GM19397 (cell line): ENCODE measurements at regions not wholly inside any gene's neighbourhood (a gene's known extent, or its start where the extent isn't known, plus 50 kb on each side); places are given as distances from the start of the nearest gene placed in this dataset.

Experiments used
- ATAC-seq: cut with Tn5 transposase; IDR thresholded peaks from one replicate; pipeline ENCODE4 v1.9.1; 2021; ENCODE audit warnings: mild to moderate bottlenecking, moderate library complexity; ENCODE audit not compliant: unreplicated experiment

GRCh38 chr13:89916551-89916950 is 1430.9 kb upstream of the MIR17HG start:
- ATAC-seq = no peak

GRCh38 chr13:89920461-89920860 is 1427.0 kb upstream of the MIR17HG start:
- ATAC-seq = no peak

- no peak for ATAC-seq
Measured at GRCh38 chr13:89923052-89923451, 1424.4 kb upstream of the MIR17HG start.

GRCh38 chr13:89923736-89924135 is 1423.8 kb upstream of the MIR17HG start:
- ATAC-seq = no peak

GRCh38 chr13:89925107-89925506 is 1422.4 kb upstream of the MIR17HG start:
- no peak for ATAC-seq

- no peak for ATAC-seq
Measured at GRCh38 chr13:89930861-89931260, 1416.6 kb upstream of the MIR17HG start.

- no peak for ATAC-seq
Measured at GRCh38 chr13:89932902-89933301, 1414.6 kb upstream of the MIR17HG start.

GRCh38 chr13:89936256-89936655 is 1411.2 kb upstream of the MIR17HG start:
- ATAC-seq = no peak

GRCh38 chr13:89937420-89937819 is 1410.1 kb upstream of the MIR17HG start:
- no peak for ATAC-seq

GRCh38 chr13:89940383-89940782 is 1407.1 kb upstream of the MIR17HG start:
- no peak for ATAC-seq

GRCh38 chr13:89943139-89943538 is 1404.3 kb upstream of the MIR17HG start:
- ATAC-seq = no peak

GRCh38 chr13:89950225-89950624 is 1397.3 kb upstream of the MIR17HG start:
- ATAC-seq = no peak

- ATAC-seq = no peak
Measured at GRCh38 chr13:89951341-89951740, 1396.1 kb upstream of the MIR17HG start.

- no peak for ATAC-seq
Measured at GRCh38 chr13:89953581-89953980, 1393.9 kb upstream of the MIR17HG start.

- ATAC-seq = no peak
Measured at GRCh38 chr13:89955773-89956172, 1391.7 kb upstream of the MIR17HG start.

GRCh38 chr13:89959074-89959473 is 1388.4 kb upstream of the MIR17HG start:
- ATAC-seq = no peak

- ATAC-seq = no peak
Measured at GRCh38 chr13:89965252-89965651, 1382.2 kb upstream of the MIR17HG start.

- no peak for ATAC-seq
Measured at GRCh38 chr13:89966524-89966923, 1381.0 kb upstream of the MIR17HG start.

- no peak for ATAC-seq
Measured at GRCh38 chr13:89967701-89968100, 1379.8 kb upstream of the MIR17HG start.

GRCh38 chr13:89968470-89968869 is 1379.0 kb upstream of the MIR17HG start:
- no peak for ATAC-seq

- ATAC-seq = no peak
Measured at GRCh38 chr13:89970353-89970709, 1377.2 kb upstream of the MIR17HG start.

GRCh38 chr13:89977203-89977602 is 1370.3 kb upstream of the MIR17HG start:
- ATAC-seq = no peak

- ATAC-seq = no peak
Measured at GRCh38 chr13:89980896-89981295, 1366.6 kb upstream of the MIR17HG start.
